NCI-H128 (cell line): ENCODE measurements at regions not wholly inside any gene's neighbourhood (a gene's known extent, or its start where the extent isn't known, plus 50 kb on each side); places are given as distances from the start of the nearest gene placed in this dataset.
A peak's percentile ranks its signal among the peaks of the same experiment; 100 is the strongest.

Source experiments
- DNase-seq: peaks from one replicate; lab custom pipeline; 2025; ENCODE audit not compliant: unreplicated experiment; lab: John Stamatoyannopoulos, UW

GRCh38 chr7:21084286-21084685, 297.6 kb upstream of the SP8 start:
- DNase-seq = no peak

GRCh38 chr7:21086688-21087087, 300.0 kb upstream of the SP8 start:
- DNase-seq = peak; percentile 54

GRCh38 chr7:21089653-21090052, 303.0 kb upstream of the SP8 start:
- no peak for DNase-seq

GRCh38 chr7:21092766-21093702, 306.3 kb upstream of the SP8 start:
- DNase-seq = no peak

- DNase-seq = no peak
Observed at GRCh38 chr7:21094589-21094988, 307.9 kb upstream of the SP8 start.

- no peak for DNase-seq
Observed at GRCh38 chr7:21099432-21099831, 312.7 kb upstream of the SP8 start.

GRCh38 chr7:21099955-21100354, 313.3 kb upstream of the SP8 start:
- no peak for DNase-seq

GRCh38 chr7:21101541-21101940, 314.9 kb upstream of the SP8 start:
- DNase-seq = no peak

GRCh38 chr7:21103426-21104123, 316.9 kb upstream of the SP8 start:
- no peak for DNase-seq

GRCh38 chr7:21104124-21104500, 317.4 kb upstream of the SP8 start:
- DNase-seq = no peak

GRCh38 chr7:21106296-21106732, 319.6 kb upstream of the SP8 start:
- DNase-seq = no peak

- no peak for DNase-seq
Observed at GRCh38 chr7:21107101-21107500, 320.4 kb upstream of the SP8 start.

GRCh38 chr7:21108182-21108581, 319.7 kb upstream of the SP4 start:
- no peak for DNase-seq

GRCh38 chr7:21113609-21114415, 314.1 kb upstream of the SP4 start:
- no peak for DNase-seq

GRCh38 chr7:21123586-21123985, 304.3 kb upstream of the SP4 start:
- DNase-seq = no peak

- DNase-seq = no peak
Observed at GRCh38 chr7:21125297-21125696, 302.6 kb upstream of the SP4 start.

GRCh38 chr7:21128062-21128817, 299.6 kb upstream of the SP4 start:
- DNase-seq = peak; percentile 71

GRCh38 chr7:21131897-21132296, 296.0 kb upstream of the SP4 start:
- no peak for DNase-seq

- DNase-seq = no peak
Observed at GRCh38 chr7:21134631-21135030, 293.3 kb upstream of the SP4 start.

GRCh38 chr7:21135437-21135836, 292.4 kb upstream of the SP4 start:
- DNase-seq = no peak

- DNase-seq = no peak
Observed at GRCh38 chr7:21137640-21138039, 290.2 kb upstream of the SP4 start.
